ELR (cell line): ENCODE measurements at regions not wholly inside any gene's neighbourhood (a gene's known extent, or its start where the extent isn't known, plus 50 kb on each side); places are given as distances from the start of the nearest gene placed in this dataset.
A peak's percentile ranks its signal among the peaks of the same experiment; 100 is the strongest.
"Not testable (repeated sequence)": the region's sequence is repeated elsewhere in the genome, so short reads cannot be mapped to it uniquely, and the experiment has no call there.

Experiments
- DNase-seq: peaks from one replicate; pipeline ENCODE4 v3.0.0-alpha.2; 2015; ENCODE audit warnings: low read depth

DNA sequence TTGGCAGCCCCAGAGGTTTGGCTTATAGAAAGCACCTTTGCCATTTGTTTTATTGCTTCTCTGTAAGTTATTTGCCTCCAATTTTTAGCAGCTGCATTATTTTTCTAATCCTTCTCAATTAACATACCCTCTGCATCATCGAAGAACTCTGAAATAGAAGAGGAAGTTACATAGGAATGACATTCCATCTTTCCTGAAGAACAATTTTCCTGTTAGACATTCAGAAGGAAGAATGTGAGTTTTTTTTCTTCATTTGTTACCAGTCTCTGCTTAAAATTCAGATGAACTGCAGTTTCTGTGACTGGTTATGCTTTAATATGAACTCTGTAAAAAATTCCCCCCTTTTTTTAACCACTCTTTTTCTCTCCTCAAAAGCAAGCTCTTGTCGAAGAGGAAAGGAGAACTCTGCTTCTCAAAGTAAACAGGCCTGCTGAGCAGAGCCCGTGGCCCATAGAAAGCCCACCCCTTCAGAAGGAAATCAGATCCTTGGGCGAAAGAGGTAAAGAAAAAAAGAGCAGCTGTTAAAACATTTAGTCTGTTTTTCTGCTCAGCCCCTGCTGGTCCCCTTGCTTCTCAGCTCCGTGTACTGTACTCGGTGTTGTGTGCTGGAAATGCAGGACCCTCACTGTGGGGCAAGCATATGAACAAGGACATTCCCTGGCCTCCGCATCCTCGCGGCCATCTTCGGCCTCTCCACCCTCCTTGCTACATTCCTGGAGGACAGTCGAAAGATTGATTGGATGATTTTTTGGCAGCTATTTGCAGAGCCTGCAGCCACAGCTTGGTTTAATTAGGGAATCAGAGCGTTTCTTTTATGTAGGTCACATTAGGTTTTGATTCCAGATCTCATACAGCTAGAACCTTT, 164.4 kb upstream of the LRIG3 start:
- DNase-seq, result no peak

GRCh38 chr12:59082952-59083351, 162.6 kb upstream of the LRIG3 start:
- DNase-seq, result no peak

DNA sequence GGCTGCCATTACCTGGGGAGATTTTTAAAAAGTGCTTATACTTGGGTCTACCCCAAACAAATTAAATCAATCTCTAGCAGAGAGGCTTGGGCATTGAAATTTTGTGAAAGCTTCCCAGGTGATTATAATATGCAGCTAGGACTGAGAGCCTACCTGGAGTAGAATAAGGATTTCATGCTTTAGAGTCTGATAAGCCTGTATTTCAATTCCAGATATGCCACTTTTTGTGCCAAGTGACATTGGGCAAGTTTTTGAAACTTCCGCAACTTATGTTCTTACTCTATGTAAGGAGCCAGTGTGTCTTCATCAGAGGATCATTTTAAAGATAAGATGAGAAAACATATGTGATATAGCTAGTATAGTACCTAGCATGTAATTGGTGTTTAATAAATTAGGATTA, 159.8 kb upstream of the LRIG3 start:
- no peak for DNase-seq

GRCh38 chr12:59079472-59079871, 159.2 kb upstream of the LRIG3 start:
- no peak for DNase-seq

- DNase-seq, result no peak
Observed at GRCh38 chr12:59079002-59079401, 158.7 kb upstream of the LRIG3 start.

GRCh38 chr12:59077575-59078426, 157.5 kb upstream of the LRIG3 start:
- no peak for DNase-seq

- no peak for DNase-seq
Observed at GRCh38 chr12:59077153-59077552, 156.8 kb upstream of the LRIG3 start.

DNA sequence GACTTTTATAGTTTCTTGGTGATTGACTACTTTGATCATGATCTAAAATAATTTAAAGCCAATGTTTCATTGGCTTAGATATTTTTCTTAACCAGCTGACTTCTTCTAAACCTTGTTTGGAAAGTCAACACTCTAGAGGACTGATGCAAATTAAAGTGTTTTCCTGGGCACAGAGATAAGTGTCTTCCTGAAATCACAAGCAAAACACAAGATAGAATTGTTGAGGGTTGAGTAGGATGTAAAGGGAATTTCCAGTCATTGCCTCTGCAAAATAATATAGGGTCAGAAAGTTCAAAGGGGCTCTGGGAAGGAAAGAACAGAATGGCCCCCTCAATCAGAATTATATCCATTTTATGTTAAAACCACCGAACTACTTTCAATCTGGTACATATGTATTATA, 156.3 kb upstream of the LRIG3 start:
- DNase-seq, result no peak

- DNase-seq, result no peak
Observed at GRCh38 chr12:59075968-59076490, 155.7 kb upstream of the LRIG3 start.

GRCh38 chr12:59075141-59075540, 154.8 kb upstream of the LRIG3 start:
- DNase-seq, result no peak

DNA sequence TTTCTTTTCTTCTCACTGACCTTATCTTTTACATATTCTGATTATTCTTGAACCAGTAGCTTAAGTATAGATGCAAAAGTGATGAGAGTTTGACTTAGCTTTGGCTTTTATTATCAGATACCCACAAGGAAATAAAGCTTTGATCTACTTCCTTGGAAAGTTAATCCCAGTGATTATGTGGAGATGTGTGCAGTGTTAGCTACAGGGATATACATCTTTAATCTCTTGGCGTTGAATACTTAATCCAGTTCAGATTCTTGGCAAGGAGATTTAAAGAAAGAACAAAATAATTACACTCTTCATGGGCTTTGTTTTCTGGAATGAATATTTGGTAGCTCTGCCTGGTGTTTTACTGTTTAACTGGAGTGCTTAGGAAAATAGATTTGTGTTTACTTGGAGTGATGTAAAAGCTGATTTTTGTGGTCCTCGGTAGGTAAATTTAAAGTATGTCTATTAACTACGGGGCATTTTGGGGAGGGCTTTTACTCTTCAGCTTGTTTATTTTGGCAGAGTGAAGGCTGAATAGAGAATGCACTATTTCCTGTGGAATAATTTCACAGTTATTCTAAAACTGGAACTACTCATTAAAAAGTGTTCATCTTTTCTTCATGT, 150.1 kb upstream of the LRIG3 start:
- no peak for DNase-seq

- no peak for DNase-seq
Observed at GRCh38 chr12:59069516-59069915, 149.2 kb upstream of the LRIG3 start.

DNA sequence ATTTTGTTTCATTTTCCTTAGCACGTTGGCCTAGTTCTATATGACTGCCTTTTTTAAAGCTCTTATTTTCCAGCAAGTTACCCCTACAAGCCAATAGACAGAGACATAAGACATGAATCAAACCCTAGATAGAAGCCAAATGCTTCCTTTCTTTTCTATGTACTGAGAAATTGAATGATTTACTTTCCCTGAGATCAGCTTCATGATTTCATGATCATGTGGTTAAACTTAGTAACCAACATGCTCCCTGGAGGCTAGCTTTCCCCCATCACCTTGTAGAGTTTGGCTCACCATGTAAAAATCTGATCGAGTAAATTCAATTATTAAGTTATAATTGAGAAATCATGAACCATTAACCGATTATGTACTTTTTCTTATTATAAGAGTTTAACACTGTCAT, 148.1 kb upstream of the LRIG3 start:
- no peak for DNase-seq

DNA sequence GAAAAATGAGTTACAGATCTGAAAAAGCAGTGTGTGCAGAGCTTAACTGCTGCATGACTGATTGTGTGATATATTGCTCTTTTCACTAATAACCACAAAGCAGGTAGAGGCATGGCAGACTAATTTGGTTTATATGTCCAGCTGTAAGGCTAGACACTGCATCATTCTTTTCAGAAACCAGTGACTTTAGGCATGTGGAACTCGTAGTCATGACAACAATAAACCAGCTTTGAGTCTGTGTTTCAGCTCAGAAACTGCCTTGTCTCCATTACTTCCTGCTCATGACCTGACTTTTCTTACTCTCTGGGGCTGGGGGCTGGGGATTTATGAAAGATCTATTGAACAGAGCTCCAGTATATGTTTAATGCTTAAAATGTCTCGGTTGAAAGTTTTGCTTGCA, 146.8 kb upstream of the LRIG3 start:
- DNase-seq, result peak; percentile 35

- no peak for DNase-seq
Observed at GRCh38 chr12:59066445-59066844, 146.1 kb upstream of the LRIG3 start.

DNA sequence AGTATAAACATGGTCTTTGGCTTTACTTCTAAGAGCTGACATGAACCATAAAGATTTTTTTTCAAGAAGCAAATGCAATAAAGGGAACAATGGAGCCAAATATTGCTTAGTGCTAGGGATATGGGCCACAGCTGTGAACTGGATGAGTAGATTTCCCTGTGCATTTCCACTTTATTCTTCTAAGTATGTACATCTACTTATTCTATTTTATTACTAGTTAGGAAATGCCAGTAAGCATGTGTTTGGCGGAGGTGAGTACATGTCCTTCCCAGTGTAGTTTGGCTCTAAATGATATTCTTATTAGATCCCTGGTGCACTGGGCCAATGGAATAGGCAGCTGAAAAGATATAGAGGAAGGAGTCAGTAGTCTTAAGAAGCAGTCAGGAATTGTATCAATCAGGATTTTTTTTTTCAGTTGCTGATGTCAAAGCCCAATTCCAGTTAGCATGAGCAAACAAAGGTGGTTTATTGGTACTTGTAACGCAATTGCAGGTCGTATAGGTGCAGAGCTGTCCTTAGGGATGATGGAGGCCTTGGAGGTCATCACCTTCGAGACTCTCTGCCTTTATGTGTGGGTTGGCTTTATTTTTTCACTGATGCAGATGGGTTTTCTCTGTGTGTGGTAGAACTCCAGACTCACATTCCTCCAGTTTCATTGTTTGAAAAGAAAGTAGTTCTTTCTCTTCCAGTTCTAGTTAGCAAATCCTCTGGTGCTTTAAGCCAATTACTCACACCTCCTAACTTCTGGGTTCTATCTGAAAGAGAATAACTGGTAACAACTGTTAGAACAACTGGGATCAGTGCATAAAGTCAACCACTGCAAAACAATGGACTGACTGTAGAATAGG, 139.0 kb upstream of the LRIG3 start:
- DNase-seq, result no peak

GRCh38 chr12:59056966-59057365, 136.7 kb upstream of the LRIG3 start:
- peak; percentile 60 for DNase-seq

DNA sequence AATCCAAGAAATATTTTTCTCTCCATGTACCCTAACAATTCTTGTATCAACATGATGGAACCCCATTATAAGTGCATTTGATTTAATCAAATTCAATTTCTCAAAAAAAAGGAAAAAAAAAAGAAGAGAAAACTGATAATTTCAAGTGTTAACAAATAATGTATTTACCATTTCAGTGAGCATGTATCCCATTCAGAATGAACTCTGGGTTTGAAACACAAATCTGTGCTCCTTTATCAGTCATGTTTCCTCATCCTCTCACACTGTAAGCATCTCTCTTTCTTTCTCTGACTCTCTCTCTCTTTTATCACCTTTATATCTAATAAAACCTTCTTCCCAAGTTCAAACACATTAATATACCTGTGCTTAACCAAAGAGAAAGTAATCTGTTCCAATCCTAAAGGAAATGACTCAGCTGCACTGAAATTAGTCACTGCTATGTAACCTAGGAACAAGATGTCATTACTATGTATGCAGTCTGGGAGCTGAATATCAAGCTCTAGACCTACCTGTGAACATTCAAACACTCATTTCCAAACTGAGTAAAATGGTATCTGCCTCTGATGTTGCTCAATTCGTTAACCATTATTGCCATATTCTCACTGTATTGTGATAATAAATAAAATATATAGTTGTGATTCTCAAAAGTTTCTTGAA, 135.0 kb upstream of the LRIG3 start:
- peak; percentile 90 for DNase-seq

DNA sequence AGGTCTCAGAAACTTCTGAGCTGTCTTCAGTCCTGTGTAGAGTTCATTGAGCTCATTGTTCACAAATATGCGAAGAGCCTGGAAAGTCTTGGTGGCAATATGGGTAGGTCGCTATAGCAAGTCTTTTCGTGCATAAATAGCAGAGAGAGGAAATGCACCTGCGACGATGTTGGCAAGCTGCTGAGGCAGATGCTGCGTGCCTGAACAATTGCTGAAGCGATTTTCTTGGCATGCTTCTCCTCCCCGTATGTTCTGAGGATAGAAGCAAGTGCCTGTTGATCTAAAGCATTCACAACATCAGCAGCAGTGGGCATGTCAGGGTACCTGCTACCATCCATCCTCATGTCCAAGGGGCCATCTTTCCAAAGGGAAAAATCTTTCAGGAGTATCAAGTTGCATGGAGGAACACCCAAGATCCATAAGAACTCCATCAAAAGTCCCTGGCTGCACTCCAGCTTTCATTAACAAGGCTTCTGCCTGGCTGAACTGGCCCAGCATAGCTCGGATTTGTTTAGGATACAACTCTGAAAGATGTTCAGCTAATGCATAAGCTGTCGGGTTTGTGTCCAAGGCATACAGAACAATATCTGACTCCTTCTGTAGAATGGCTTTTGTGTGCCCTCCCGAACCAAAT, 133.1 kb upstream of the LRIG3 start:
- DNase-seq, result not testable (repeated sequence)

GRCh38 chr12:59046763-59047534, 126.6 kb upstream of the LRIG3 start:
- no peak for DNase-seq
